HCT116 (cell line): ENCODE measurements at regions not wholly inside any gene's neighbourhood (a gene's known extent, or its start where the extent isn't known, plus 50 kb on each side); places are given as distances from the start of the nearest gene placed in this dataset.

Experiments used
- ATAC-seq: fragments of 200-7000 bp; cut with Tn5 transposase; 2 replicates; pipeline ENCODE4 v1.9.1; 2020; ENCODE audit warnings: mild to moderate bottlenecking, moderate library complexity
- BruUV-seq: library from RNA; stranded (reverse); fragments of 400-500 nt; replicated peaks from 2 replicates; lab custom pipeline; 2021; lab: Mats Ljungman, UMichigan
- CTCF ChIA-PET: fragments of 300-600 bp; sonication (Branson Sonifier 250); formaldehyde crosslinking; loops from one replicate; lab custom pipeline; 2021; ENCODE audit warnings: antibody characterized with exemption; lab: Charles Lee
- POLR2A ChIA-PET: fragments of 300-600, 350-600 bp; sonication (Branson Sonifier 250); formaldehyde crosslinking; loops from one replicate; lab custom pipeline; 2021; ENCODE audit warnings: antibody characterized with exemption; lab: Charles Lee
- RAD21 ChIA-PET, 2 experiments: fragments of 300-600 bp; sonication (Branson Sonifier 250); formaldehyde crosslinking; loops; one replicate each; lab custom pipeline; 2023; ENCODE audit warnings: low total read pairs in 2 of 2; ENCODE audit not compliant: uncharacterized antibody in 2 of 2, unreplicated experiment in 2 of 2, low non-redundant PET in 1 of 2; lab: Charles Lee
- DNase-seq: peaks from one replicate; pipeline ENCODE4 v3.0.0-alpha.2; 2010; ENCODE audit warnings: low read depth, low spot score
- H2AFZ ChIP-seq: fragments of 200-600 bp; shearing (Covaris generic), sonication (generic); 2 replicates; pipeline ENCODE4 v1.6.1; 2017; ENCODE audit warnings: low read depth, mixed run types, mixed read lengths, antibody characterized with exemption, low read length; ENCODE audit not compliant: poor library complexity, severe bottlenecking
- H3K27ac ChIP-seq: 2 replicates; pipeline ENCODE4 v1.5.1; 2012; ENCODE audit warnings: low read depth, low read length
- H3K27me3 ChIP-seq: fragments of 200-600 bp; sonication (generic); 2 replicates; pipeline ENCODE4 v1.6.1; 2016; ENCODE audit warnings: mixed run types, low read length, mixed read lengths; ENCODE audit not compliant: insufficient read depth
- H3K36me3 ChIP-seq, 2 experiments: fragments of 200-500 bp in 1 of 2; fragments of 200-600 bp in 1 of 2; sonication (Bioruptor generic) in 1 of 2; sonication (generic) in 1 of 2; 2 replicates each; pipeline versions ENCODE4 v1.5.1 to v1.6.1; 2014 to 2016; ENCODE audit warnings: low read length in 2 of 2, inconsistent platforms in 1 of 2, mixed read lengths in 1 of 2, mixed run types in 1 of 2; ENCODE audit not compliant: insufficient read depth in 2 of 2, control insufficient read depth in 1 of 2
- H3K4me1 ChIP-seq, 2 experiments: fragments of 200-600 bp in 1 of 2; sonication (generic) in 1 of 2; 2 replicates each; pipeline versions ENCODE4 v1.5.1 to v1.6.1; 2012 to 2017; ENCODE audit warnings: low read length in 2 of 2, inconsistent platforms in 1 of 2, mild to moderate bottlenecking in 1 of 2, mixed read lengths in 1 of 2, mixed run types in 1 of 2, moderate library complexity in 1 of 2; ENCODE audit not compliant: insufficient read depth in 2 of 2, control insufficient read depth in 1 of 2
- H3K4me2 ChIP-seq: fragments of 200-600 bp; sonication (generic); 2 replicates; pipeline ENCODE4 v1.6.1; 2017; ENCODE audit warnings: mixed run types, low read length, mixed read lengths
- H3K4me3 ChIP-seq, 2 experiments: fragments of 200-600 bp in 1 of 2; sonication (generic) in 1 of 2; replicated peaks in 1 of 2; 2 replicates each; pipeline ENCODE4 v1.5.1; 2011 to 2016; ENCODE audit warnings: low read length in 2 of 2, control low read depth in 1 of 2, low read depth in 1 of 2, mild to moderate bottlenecking in 1 of 2, mixed read lengths in 1 of 2, mixed run types in 1 of 2
- H3K79me2 ChIP-seq: fragments of 200-600 bp; sonication (generic); 2 replicates; pipeline ENCODE4 v1.6.1; 2017; ENCODE audit warnings: mild to moderate bottlenecking, mixed run types, low read length, moderate library complexity, mixed read lengths; ENCODE audit not compliant: insufficient read depth
- H3K9ac ChIP-seq: fragments of 200-600 bp; sonication (generic); 2 replicates; pipeline ENCODE4 v1.6.1; 2016; ENCODE audit warnings: low read length, mixed read lengths
- H3K9me2 ChIP-seq: fragments of 200-600 bp; sonication (generic), shearing (Covaris generic); 2 replicates; pipeline ENCODE4 v1.6.1; 2017; ENCODE audit warnings: mixed run types, mild to moderate bottlenecking, moderate library complexity; ENCODE audit not compliant: insufficient read depth
- H3K9me3 ChIP-seq, 2 experiments: fragments of 200-500 bp in 1 of 2; fragments of 200-600 bp in 1 of 2; sonication (Bioruptor generic) in 1 of 2; sonication (generic) in 1 of 2; 2 replicates each; pipeline ENCODE4 v1.6.1; 2014 to 2017; ENCODE audit warnings: low read length in 2 of 2, mixed read lengths in 2 of 2, inconsistent platforms in 1 of 2, low read depth in 1 of 2, mild to moderate bottlenecking in 1 of 2, mixed run types in 1 of 2, moderate library complexity in 1 of 2; ENCODE audit not compliant: control insufficient read depth in 1 of 2, insufficient read depth in 1 of 2
- H4K20me1 ChIP-seq: fragments of 200-600 bp; sonication (generic), shearing (Covaris generic); 2 replicates; pipeline ENCODE4 v1.6.1; 2017; ENCODE audit warnings: mixed run types, mild to moderate bottlenecking, moderate library complexity; ENCODE audit not compliant: insufficient read depth
- CBX3 ChIP-seq: IDR thresholded peaks from 2 replicates; pipeline ENCODE4 v1.6.1; 2012; ENCODE audit warnings: low read depth
- CEBPB ChIP-seq: IDR thresholded peaks from 2 replicates; pipeline ENCODE4 v1.6.1; 2012; ENCODE audit warnings: low read depth
- EGR1 ChIP-seq: IDR thresholded peaks from 2 replicates; pipeline ENCODE4 v1.6.1; 2012; ENCODE audit warnings: low read depth
- ELF1 ChIP-seq: IDR thresholded peaks from 2 replicates; pipeline ENCODE4 v1.6.1; 2012; ENCODE audit warnings: low read depth, borderline replicate concordance
- EZH2phosphoT487 ChIP-seq: fragments of 200-600 bp; IDR thresholded peaks from 2 replicates; pipeline ENCODE4 v1.6.1; 2018; ENCODE audit warnings: antibody characterized with exemption, borderline replicate concordance
- MAX ChIP-seq: IDR thresholded peaks from 2 replicates; pipeline ENCODE4 v1.6.1; 2012
- POLR2A ChIP-seq: IDR thresholded peaks from 2 replicates; pipeline ENCODE4 v1.7.0; 2011; ENCODE audit warnings: borderline replicate concordance; ENCODE audit not compliant: insufficient read depth, insufficient read length; ENCODE audit errors: extremely low read depth
- RAD21 ChIP-seq: IDR thresholded peaks from 2 replicates; pipeline ENCODE4 v1.6.1; 2012; ENCODE audit warnings: low read depth, mild to moderate bottlenecking
- REST ChIP-seq: IDR thresholded peaks from 2 replicates; pipeline ENCODE4 v1.6.1; 2012; ENCODE audit warnings: low read depth
- SIN3A ChIP-seq: IDR thresholded peaks from 2 replicates; pipeline ENCODE4 v1.6.1; 2012; ENCODE audit warnings: low read depth
- SP1 ChIP-seq: IDR thresholded peaks from 2 replicates; pipeline ENCODE4 v1.6.1; 2012; ENCODE audit warnings: low read depth
- SRF ChIP-seq: IDR thresholded peaks from 2 replicates; pipeline ENCODE4 v1.6.1; 2012; ENCODE audit warnings: low read depth
- ZFX ChIP-seq: fragments of 450-650 bp; IDR thresholded peaks from 2 replicates; pipeline ENCODE4 v1.6.1; 2017
- ZNF274 ChIP-seq: fragments of 200-500 bp; sonication (Bioruptor generic); IDR thresholded peaks from 2 replicates; pipeline ENCODE4 v1.6.1; 2014; ENCODE audit warnings: mild to moderate bottlenecking, low read depth, low read length, inconsistent platforms
- intact Hi-C: fragments of 100-400 bp; cut with micrococcal nuclease; formaldehyde crosslinking; loops from 2 replicates; pipeline ENCODE4 v1.10.0; 2022

- DNase-seq (no peak), ATAC-seq (no peak)
- H3K9ac ChIP-seq: no peak overlapping the region
- H2AFZ ChIP-seq: peak overlapping the region; percentile 56
- H3K4me3 ChIP-seq: no peak overlapping the region
- RAD21 ChIA-PET: no interaction called here
- H3K27me3 ChIP-seq: no peaks in the 10 kb centered on the region
- H3K27ac ChIP-seq: no peak overlapping the region
- BruUV-seq: no TSS peak
- TF ChIP-seq ZNF274: no peak
- TF ChIP-seq SRF: no peak
- no peak for TF ChIP-seq POLR2A
- TF ChIP-seq RAD21: no peak
- no peak for TF ChIP-seq EGR1
- TF ChIP-seq CEBPB: no peak
- no peak for TF ChIP-seq REST
- no peak for TF ChIP-seq CBX3
- no peak for TF ChIP-seq ELF1
- TF ChIP-seq MAX: no peak
- no peak for TF ChIP-seq ZFX
- TF ChIP-seq SIN3A: no peak
- TF ChIP-seq EZH2phosphoT487: no peak
- no peak for TF ChIP-seq SP1
- POLR2A ChIA-PET: no interaction called here
- H3K4me2 ChIP-seq: no peak overlapping the region
- CTCF ChIA-PET: no interaction called here
- no peaks in the 10 kb centered on the region for H3K79me2 ChIP-seq
- no peaks in the 10 kb centered on the region for H4K20me1 ChIP-seq
- intact Hi-C loops: no loop called here
- H3K36me3 ChIP-seq: no peaks in the 10 kb centered on the region
- H3K9me3 ChIP-seq: peaks cover 0 to 4% of the 10 kb centered on the region in 2 experiments; a peak in 1 of 4 replicates
- H3K9me2 ChIP-seq: no peaks in the 10 kb centered on the region
- no peaks in the 10 kb centered on the region for H3K4me1 ChIP-seq
Measured at GRCh38 chr1:188089461-188089860, 1260.7 kb downstream of the PLA2G4A start.
